GM12878 (cell line): ENCODE measurements at regions not wholly inside any gene's neighbourhood (a gene's known extent, or its start where the extent isn't known, plus 50 kb on each side); places are given as distances from the start of the nearest gene placed in this dataset.
A peak's percentile ranks its signal among the peaks of the same experiment; 100 is the strongest.

Experiments used
- EZH2 ChIP-seq: IDR thresholded peaks from 2 replicates; pipeline ENCODE4 v1.6.1; 2012; ENCODE audit warnings: low read depth, mild to moderate bottlenecking, control low read depth, inconsistent platforms, low read length, borderline replicate concordance; ENCODE audit not compliant: control insufficient read depth
- MXI1 ChIP-seq: fragments of 150-350 bp; IDR thresholded peaks from 2 replicates; pipeline ENCODE4 v1.6.1; 2011; ENCODE audit warnings: low read depth, mild to moderate bottlenecking, inconsistent platforms, low read length, improper control_type of control experiment
- PAX8 ChIP-seq: fragments of 450-650 bp; IDR thresholded peaks from 2 replicates; pipeline ENCODE4 v1.6.1; 2017; ENCODE audit warnings: mild to moderate bottlenecking, moderate library complexity
- SP1 ChIP-seq: IDR thresholded peaks from one replicate; pipeline ENCODE4 v1.6.1; 2011; ENCODE audit warnings: low read depth, low read length
- SUZ12 ChIP-seq: fragments of 200-600 bp; sonication (generic); IDR thresholded peaks from one replicate; pipeline ENCODE4 v1.6.1; 2018; ENCODE audit warnings: antibody characterized with exemption, mild to moderate bottlenecking; ENCODE audit not compliant: unreplicated experiment
- ZNF274 ChIP-seq: IDR thresholded peaks from one replicate; pipeline ENCODE4 v1.8.0; 2011; ENCODE audit not compliant: insufficient read length, insufficient read depth
- TF ChIP-seq, protein P1 (sequence below): IDR thresholded peaks from 2 replicates; pipeline ENCODE4 v1.6.1; 2012; ENCODE audit warnings: low read depth, low read length, improper control_type of control experiment
- TF ChIP-seq, protein P2 (sequence below), 3 experiments: IDR thresholded peaks in 2 of 3; conservative IDR thresholded peaks in 1 of 3; 2 replicates each; pipeline ENCODE4 v1.5.1; 2011; ENCODE audit warnings: low read depth in 3 of 3, low read length in 3 of 3, mild to moderate bottlenecking in 3 of 3, control low read depth in 2 of 3, moderate library complexity in 2 of 3, inconsistent platforms in 1 of 3, mixed read lengths in 1 of 3; ENCODE audit not compliant: control insufficient read depth in 2 of 3, insufficient read depth in 1 of 3; ENCODE audit errors: extremely low read depth in 1 of 3
- TF ChIP-seq, protein P3 (sequence below): IDR thresholded peaks from 2 replicates; pipeline ENCODE4 v1.6.1; 2012; ENCODE audit warnings: mild to moderate bottlenecking, low read depth, low read length

DNA sequence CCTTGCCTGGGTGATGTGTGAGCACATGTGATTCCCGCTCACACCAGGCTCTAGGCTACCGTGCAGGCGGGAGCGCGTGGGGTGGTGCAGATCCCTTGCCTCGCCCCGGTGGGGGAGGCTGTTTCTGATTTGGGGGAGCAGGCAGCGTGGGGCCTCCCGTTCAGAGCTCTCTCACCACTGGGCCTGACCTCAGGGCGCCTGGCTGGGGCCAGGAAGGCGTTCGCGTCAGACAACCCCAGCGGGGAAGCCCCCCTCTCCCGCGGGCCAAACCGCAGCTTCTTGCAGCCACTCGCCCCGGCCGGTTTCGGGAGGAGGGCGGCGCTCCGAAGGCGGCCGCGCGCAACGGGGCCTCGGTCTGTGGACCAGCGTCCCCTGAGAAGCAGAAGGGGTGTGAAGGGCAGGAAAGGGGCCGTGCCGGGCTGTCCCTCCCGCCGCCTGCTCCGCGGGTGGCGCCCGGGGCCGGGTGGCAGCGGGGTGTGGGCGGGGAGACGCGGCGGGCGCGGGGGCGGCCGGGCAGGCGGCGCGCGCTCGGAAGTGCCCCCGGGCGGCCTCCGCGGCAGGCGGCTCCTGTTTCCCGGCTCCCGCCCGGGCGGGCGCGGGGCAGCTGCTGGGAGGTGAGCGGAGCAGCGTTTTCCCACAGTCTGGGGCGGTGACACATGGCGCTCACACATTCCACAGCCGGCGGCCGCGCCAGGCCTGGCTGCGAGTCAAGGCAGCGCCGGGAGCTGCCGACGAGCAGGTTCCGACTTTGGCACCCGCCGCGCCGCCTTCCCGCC lies 65.1 kb upstream of the HES1 start:
- TF ChIP-seq, protein P1, sequence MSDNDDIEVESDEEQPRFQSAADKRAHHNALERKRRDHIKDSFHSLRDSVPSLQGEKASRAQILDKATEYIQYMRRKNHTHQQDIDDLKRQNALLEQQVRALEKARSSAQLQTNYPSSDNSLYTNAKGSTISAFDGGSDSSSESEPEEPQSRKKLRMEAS: peak; percentile 68
- TF ChIP-seq SUZ12: no peak
- TF ChIP-seq ZNF274: no peak
- no peak for TF ChIP-seq PAX8
- no peak for TF ChIP-seq MXI1
- no peak for TF ChIP-seq EZH2
- TF ChIP-seq, protein P2, sequence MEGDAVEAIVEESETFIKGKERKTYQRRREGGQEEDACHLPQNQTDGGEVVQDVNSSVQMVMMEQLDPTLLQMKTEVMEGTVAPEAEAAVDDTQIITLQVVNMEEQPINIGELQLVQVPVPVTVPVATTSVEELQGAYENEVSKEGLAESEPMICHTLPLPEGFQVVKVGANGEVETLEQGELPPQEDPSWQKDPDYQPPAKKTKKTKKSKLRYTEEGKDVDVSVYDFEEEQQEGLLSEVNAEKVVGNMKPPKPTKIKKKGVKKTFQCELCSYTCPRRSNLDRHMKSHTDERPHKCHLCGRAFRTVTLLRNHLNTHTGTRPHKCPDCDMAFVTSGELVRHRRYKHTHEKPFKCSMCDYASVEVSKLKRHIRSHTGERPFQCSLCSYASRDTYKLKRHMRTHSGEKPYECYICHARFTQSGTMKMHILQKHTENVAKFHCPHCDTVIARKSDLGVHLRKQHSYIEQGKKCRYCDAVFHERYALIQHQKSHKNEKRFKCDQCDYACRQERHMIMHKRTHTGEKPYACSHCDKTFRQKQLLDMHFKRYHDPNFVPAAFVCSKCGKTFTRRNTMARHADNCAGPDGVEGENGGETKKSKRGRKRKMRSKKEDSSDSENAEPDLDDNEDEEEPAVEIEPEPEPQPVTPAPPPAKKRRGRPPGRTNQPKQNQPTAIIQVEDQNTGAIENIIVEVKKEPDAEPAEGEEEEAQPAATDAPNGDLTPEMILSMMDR (IDR thresholded peaks at IDR 0.05 in 2 of 3, conservative IDR thresholded peaks at IDR 0.05 in 1 of 3; ENCODE audit: control insufficient read depth in 2 of 3, extremely low read depth in 1 of 3, insufficient read depth in 1 of 3, low read depth in 3 of 3, low read length in 3 of 3): no peak
- TF ChIP-seq, protein P3, sequence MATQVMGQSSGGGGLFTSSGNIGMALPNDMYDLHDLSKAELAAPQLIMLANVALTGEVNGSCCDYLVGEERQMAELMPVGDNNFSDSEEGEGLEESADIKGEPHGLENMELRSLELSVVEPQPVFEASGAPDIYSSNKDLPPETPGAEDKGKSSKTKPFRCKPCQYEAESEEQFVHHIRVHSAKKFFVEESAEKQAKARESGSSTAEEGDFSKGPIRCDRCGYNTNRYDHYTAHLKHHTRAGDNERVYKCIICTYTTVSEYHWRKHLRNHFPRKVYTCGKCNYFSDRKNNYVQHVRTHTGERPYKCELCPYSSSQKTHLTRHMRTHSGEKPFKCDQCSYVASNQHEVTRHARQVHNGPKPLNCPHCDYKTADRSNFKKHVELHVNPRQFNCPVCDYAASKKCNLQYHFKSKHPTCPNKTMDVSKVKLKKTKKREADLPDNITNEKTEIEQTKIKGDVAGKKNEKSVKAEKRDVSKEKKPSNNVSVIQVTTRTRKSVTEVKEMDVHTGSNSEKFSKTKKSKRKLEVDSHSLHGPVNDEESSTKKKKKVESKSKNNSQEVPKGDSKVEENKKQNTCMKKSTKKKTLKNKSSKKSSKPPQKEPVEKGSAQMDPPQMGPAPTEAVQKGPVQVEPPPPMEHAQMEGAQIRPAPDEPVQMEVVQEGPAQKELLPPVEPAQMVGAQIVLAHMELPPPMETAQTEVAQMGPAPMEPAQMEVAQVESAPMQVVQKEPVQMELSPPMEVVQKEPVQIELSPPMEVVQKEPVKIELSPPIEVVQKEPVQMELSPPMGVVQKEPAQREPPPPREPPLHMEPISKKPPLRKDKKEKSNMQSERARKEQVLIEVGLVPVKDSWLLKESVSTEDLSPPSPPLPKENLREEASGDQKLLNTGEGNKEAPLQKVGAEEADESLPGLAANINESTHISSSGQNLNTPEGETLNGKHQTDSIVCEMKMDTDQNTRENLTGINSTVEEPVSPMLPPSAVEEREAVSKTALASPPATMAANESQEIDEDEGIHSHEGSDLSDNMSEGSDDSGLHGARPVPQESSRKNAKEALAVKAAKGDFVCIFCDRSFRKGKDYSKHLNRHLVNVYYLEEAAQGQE: no peak
- no peak for TF ChIP-seq SP1
